Right atrium auricular region (tissue), 2 donors: ENCODE measurements at regions not wholly inside any gene's neighbourhood (a gene's known extent, or its start where the extent isn't known, plus 50 kb on each side); places are given as distances from the start of the nearest gene placed in this dataset.

Source experiments
- DNase-seq: peaks from one replicate; pipeline ENCODE4 v3.0.0-alpha.2; 2019; ENCODE audit warnings: low spot score
- H3K27ac ChIP-seq, 2 donors: fragments of 200-600 bp; sonication (generic); 1 replicate in 1 of 2; 2 replicates in 1 of 2; pipeline ENCODE4 v1.5.1; 2016 to 2019
- H3K27me3 ChIP-seq, 2 donors: fragments of 200-600 bp; sonication (generic); one replicate each; pipeline versions ENCODE4 v1.5.1 to v1.6.0; 2017 to 2019
- H3K36me3 ChIP-seq: fragments of 200-600 bp; sonication (generic); one replicate; pipeline ENCODE4 v1.5.1; 2016
- H3K4me1 ChIP-seq, 2 donors: fragments of 200-600 bp; sonication (generic); one replicate each; pipeline versions ENCODE4 v1.5.1 to v1.6.0; 2017 to 2019
- H3K4me3 ChIP-seq, 2 donors: fragments of 200-600 bp; sonication (generic); 1 replicate in 1 of 2; 2 replicates in 1 of 2; pipeline ENCODE4 v1.5.1; 2017 to 2019; ENCODE audit warnings: mild to moderate bottlenecking in 1 of 2, moderate library complexity in 1 of 2
- H3K9me3 ChIP-seq, 2 donors: fragments of 200-600 bp; sonication (generic); one replicate each; pipeline ENCODE4 v1.5.1; 2019
- CTCF ChIP-seq, 2 donors: fragments of 200-600 bp; sonication (generic); IDR thresholded peaks; one replicate each; pipeline ENCODE4 v1.5.1; 2019; ENCODE audit warnings: antibody characterized with exemption in 2 of 2

- H3K4me1 ChIP-seq = no peaks in the 10 kb centered on the region
- DNase-seq = no peak
- no peaks in the 10 kb centered on the region for H3K27me3 ChIP-seq
These were observed 1071.9 kb upstream of the CDH2 start for GRCh38 chr18:29248805-29249204.

GRCh38 chr18:29241199-29241598 lies 1064.3 kb upstream of the CDH2 start:
- no peak for DNase-seq
- H3K27me3 ChIP-seq = no peaks in the 10 kb centered on the region
- H3K4me3 ChIP-seq = no peak overlapping the region
- TF ChIP-seq CTCF (IDR thresholded peaks at IDR 0.05) = no peak
- H3K36me3 ChIP-seq = no peaks in the 10 kb centered on the region
- H3K9me3 ChIP-seq = no peaks in the 10 kb centered on the region
- no peaks in the 10 kb centered on the region for H3K4me1 ChIP-seq
- H3K27ac ChIP-seq = no peak overlapping the region

More at GRCh38 chr18:29248805-29249204, 1071.9 kb upstream of the CDH2 start:
- no peak for TF ChIP-seq CTCF (IDR thresholded peaks at IDR 0.05)
- H3K36me3 ChIP-seq = no peaks in the 10 kb centered on the region
- no peak overlapping the region for H3K27ac ChIP-seq
- H3K9me3 ChIP-seq = no peaks in the 10 kb centered on the region
- H3K4me3 ChIP-seq = no peak overlapping the region

GRCh38 chr18:29234751-29235150 lies 1057.8 kb upstream of the CDH2 start:
- no peak overlapping the region for H3K27ac ChIP-seq
- TF ChIP-seq CTCF (IDR thresholded peaks at IDR 0.05) = no peak

GRCh38 chr18:29226213-29226612 lies 1049.3 kb upstream of the CDH2 start:
- Histone ChIP-seq H3K4me1 (no peaks in the 10 kb centered on the region), H3K27ac (no peak overlapping the region), H3K9me3 (no peaks in the 10 kb centered on the region), H3K27me3 (no peaks in the 10 kb centered on the region), H3K36me3 (no peaks in the 10 kb centered on the region), H3K4me3 (no peak overlapping the region)
- no peak for DNase-seq
- no peak for TF ChIP-seq CTCF (IDR thresholded peaks at IDR 0.05)

More at GRCh38 chr18:29234751-29235150, 1057.8 kb upstream of the CDH2 start:
- no peak for DNase-seq
- Histone ChIP-seq H3K4me1 (no peaks in the 10 kb centered on the region), H3K9me3 (peaks cover 0 to 8% of the 10 kb centered on the region in 2 donors), H3K27me3 (no peaks in the 10 kb centered on the region), H3K4me3 (no peak overlapping the region), H3K36me3 (no peaks in the 10 kb centered on the region)

- Histone ChIP-seq H3K36me3 (no peaks in the 10 kb centered on the region), H3K4me1 (no peaks in the 10 kb centered on the region), H3K9me3 (no peaks in the 10 kb centered on the region), H3K27me3 (no peaks in the 10 kb centered on the region), H3K4me3 (no peak overlapping the region), H3K27ac (no peak overlapping the region)
- TF ChIP-seq CTCF (IDR thresholded peaks at IDR 0.05) = no peak
- DNase-seq = no peak
These were observed 1048.4 kb upstream of the CDH2 start for GRCh38 chr18:29225351-29225750.

- Histone ChIP-seq H3K9me3 (no peaks in the 10 kb centered on the region), H3K27ac (no peak overlapping the region), H3K4me1 (no peaks in the 10 kb centered on the region), H3K36me3 (no peaks in the 10 kb centered on the region), H3K4me3 (no peak overlapping the region), H3K27me3 (no peaks in the 10 kb centered on the region)
- no peak for TF ChIP-seq CTCF (IDR thresholded peaks at IDR 0.05)
- no peak for DNase-seq
These were observed 1041.2 kb upstream of the CDH2 start for GRCh38 chr18:29218091-29218490.
